ENCODE measurements at regions not wholly inside any gene's neighbourhood (a gene's known extent, or its start where the extent isn't known, plus 50 kb on each side); places are given as distances from the start of the nearest gene placed in this dataset.

DNA sequence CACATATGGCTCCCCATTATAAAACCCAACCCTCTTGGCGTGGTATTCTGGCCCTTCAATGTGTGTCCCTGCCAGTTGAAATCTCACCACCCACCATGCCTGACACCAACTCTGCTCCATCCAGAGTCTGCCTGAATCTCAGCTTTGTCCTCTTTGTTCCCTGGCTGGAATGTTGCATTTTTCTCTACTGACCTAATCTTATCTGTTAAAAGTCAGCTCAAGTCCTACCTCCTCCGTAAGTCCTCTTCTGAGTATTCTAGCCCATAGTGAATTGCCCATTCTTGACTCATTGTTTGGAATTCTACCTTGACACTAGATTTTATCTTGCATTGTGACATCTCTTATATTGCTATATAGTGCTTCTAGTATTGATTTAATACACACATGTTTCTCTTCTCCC, 207.1 kb upstream of the VLDLR start:
- H3K27ac ChIP-seq (ENCODE audit: low read length): no peak overlapping the region
- TF ChIP-seq EZH2phosphoT487 (IDR thresholded peaks at IDR 0.05; ENCODE audit: low read depth): no peak
- TF ChIP-seq, protein P1, sequence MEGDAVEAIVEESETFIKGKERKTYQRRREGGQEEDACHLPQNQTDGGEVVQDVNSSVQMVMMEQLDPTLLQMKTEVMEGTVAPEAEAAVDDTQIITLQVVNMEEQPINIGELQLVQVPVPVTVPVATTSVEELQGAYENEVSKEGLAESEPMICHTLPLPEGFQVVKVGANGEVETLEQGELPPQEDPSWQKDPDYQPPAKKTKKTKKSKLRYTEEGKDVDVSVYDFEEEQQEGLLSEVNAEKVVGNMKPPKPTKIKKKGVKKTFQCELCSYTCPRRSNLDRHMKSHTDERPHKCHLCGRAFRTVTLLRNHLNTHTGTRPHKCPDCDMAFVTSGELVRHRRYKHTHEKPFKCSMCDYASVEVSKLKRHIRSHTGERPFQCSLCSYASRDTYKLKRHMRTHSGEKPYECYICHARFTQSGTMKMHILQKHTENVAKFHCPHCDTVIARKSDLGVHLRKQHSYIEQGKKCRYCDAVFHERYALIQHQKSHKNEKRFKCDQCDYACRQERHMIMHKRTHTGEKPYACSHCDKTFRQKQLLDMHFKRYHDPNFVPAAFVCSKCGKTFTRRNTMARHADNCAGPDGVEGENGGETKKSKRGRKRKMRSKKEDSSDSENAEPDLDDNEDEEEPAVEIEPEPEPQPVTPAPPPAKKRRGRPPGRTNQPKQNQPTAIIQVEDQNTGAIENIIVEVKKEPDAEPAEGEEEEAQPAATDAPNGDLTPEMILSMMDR (IDR thresholded peaks at IDR 0.05; ENCODE audit: low read depth, low read length): no peak
- no peaks in the 10 kb centered on the region for H3K9me3 ChIP-seq (ENCODE audit: insufficient read depth, low read length)
- H3K36me3 ChIP-seq (replicated peaks; ENCODE audit: low read depth, low read length): no peaks in the 10 kb centered on the region
- no peak overlapping the region for H2AFZ ChIP-seq (ENCODE audit: low read depth, low read length)
- H3K27me3 ChIP-seq (ENCODE audit: low read depth, low read length): no peaks in the 10 kb centered on the region
- H3K79me2 ChIP-seq (ENCODE audit: low read length): no peaks in the 10 kb centered on the region
- no peaks in the 10 kb centered on the region for H4K20me1 ChIP-seq (ENCODE audit: insufficient read depth, low read length)
- H3K9ac ChIP-seq (ENCODE audit: low read length): no peak overlapping the region
- H3K4me2 ChIP-seq (ENCODE audit: low read length): no peak overlapping the region
- no peak overlapping the region for H3K4me3 ChIP-seq (ENCODE audit: low read length)
- no peaks in the 10 kb centered on the region for H3K4me1 ChIP-seq (ENCODE audit: low read length)

DNA sequence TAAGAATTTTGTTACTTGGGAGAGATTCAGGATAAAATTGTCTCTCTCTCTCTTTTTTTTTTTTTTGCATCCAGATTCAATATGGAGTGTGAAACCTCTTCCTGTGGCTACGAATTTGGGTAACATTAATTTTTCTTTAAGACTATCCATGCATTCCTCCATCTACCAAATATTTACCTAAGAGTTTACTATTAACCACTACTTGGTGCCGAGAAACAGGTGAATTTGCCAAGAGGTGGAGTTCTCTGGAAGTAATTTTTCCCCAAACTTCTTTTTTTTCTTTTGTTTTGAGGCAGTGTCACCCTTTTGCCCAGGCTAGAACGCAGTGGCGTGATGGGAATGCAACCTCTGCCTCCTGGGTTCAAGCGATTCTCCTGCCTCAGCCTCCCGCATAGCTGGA, 206.3 kb upstream of the VLDLR start:
- no peaks in the 10 kb centered on the region for H3K36me3 ChIP-seq (replicated peaks; ENCODE audit: low read depth, low read length)
- no peaks in the 10 kb centered on the region for H3K9me3 ChIP-seq (ENCODE audit: insufficient read depth, low read length)
- H3K4me3 ChIP-seq (ENCODE audit: low read length): no peak overlapping the region
- H3K79me2 ChIP-seq (ENCODE audit: low read length): no peaks in the 10 kb centered on the region
- TF ChIP-seq, protein P1 (IDR thresholded peaks at IDR 0.05; ENCODE audit: low read depth, low read length): no peak
- no peak for TF ChIP-seq EZH2phosphoT487 (IDR thresholded peaks at IDR 0.05; ENCODE audit: low read depth)
- no peak overlapping the region for H2AFZ ChIP-seq (ENCODE audit: low read depth, low read length)
- no peak overlapping the region for H3K4me2 ChIP-seq (ENCODE audit: low read length)
- H3K4me1 ChIP-seq (ENCODE audit: low read length): no peaks in the 10 kb centered on the region
- no peaks in the 10 kb centered on the region for H3K27me3 ChIP-seq (ENCODE audit: low read depth, low read length)
- no peak overlapping the region for H3K27ac ChIP-seq (ENCODE audit: low read length)
- H4K20me1 ChIP-seq (ENCODE audit: insufficient read depth, low read length): no peaks in the 10 kb centered on the region
- H3K9ac ChIP-seq (ENCODE audit: low read length): no peak overlapping the region

DNA sequence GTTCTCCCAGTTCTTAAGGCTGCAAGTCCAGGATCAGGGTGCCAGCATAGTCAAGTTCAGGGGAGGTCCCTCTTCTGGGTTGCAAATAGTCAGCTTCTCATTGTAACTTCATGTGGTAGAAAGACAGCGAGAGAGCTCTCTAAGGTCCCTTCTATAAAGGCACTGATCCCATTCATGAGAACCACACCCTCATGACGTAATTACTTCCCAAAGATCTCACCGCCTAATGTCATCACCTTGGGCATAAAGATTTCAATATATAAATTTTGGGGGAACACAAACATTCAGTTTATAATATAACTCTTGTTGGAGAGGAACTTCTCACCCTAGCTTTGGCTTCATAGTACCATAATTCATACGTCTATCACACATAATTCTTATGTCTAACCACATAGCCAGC, 203.9 kb upstream of the VLDLR start:
- Histone ChIP-seq H3K27ac (ENCODE audit: low read length) (no peak overlapping the region), H3K27me3 (ENCODE audit: low read depth, low read length) (no peaks in the 10 kb centered on the region), H2AFZ (ENCODE audit: low read depth, low read length) (no peak overlapping the region), H3K4me3 (ENCODE audit: low read length) (no peak overlapping the region), H3K4me1 (ENCODE audit: low read length) (no peaks in the 10 kb centered on the region), H3K4me2 (ENCODE audit: low read length) (no peak overlapping the region), H4K20me1 (ENCODE audit: insufficient read depth, low read length) (no peaks in the 10 kb centered on the region), H3K79me2 (ENCODE audit: low read length) (no peaks in the 10 kb centered on the region), H3K9me3 (ENCODE audit: insufficient read depth, low read length) (no peaks in the 10 kb centered on the region), H3K36me3 (replicated peaks; ENCODE audit: low read depth, low read length) (no peaks in the 10 kb centered on the region), H3K9ac (ENCODE audit: low read length) (no peak overlapping the region)
- TF ChIP-seq, protein P1 (IDR thresholded peaks at IDR 0.05; ENCODE audit: low read depth, low read length): no peak
- TF ChIP-seq EZH2phosphoT487 (IDR thresholded peaks at IDR 0.05; ENCODE audit: low read depth): no peak

DNA sequence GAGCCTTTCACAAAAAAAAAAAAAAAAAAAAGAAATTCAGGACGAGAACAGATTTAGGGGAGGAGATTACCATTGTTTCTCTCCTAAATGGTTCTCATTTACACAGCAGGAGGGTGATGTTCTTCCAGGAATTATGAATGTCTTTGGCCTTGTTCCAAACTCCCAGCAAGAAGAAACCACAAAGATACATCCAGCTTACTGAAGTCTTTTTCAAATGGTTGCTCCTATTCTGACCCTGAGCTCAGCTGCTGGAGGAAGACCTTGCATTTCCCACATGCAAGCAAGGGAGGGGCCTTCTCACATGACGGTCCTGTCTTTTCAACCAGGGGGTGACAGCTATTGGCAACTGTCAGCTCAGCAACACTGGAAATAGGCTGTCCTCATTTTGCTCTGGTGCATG, 203.0 kb upstream of the VLDLR start:
- H3K4me2 ChIP-seq (ENCODE audit: low read length): no peak overlapping the region
- H3K79me2 ChIP-seq (ENCODE audit: low read length): no peaks in the 10 kb centered on the region
- no peak overlapping the region for H3K27ac ChIP-seq (ENCODE audit: low read length)
- H3K9ac ChIP-seq (ENCODE audit: low read length): no peak overlapping the region
- no peaks in the 10 kb centered on the region for H3K4me1 ChIP-seq (ENCODE audit: low read length)
- H2AFZ ChIP-seq (ENCODE audit: low read depth, low read length): no peak overlapping the region
- H3K4me3 ChIP-seq (ENCODE audit: low read length): no peak overlapping the region
- no peaks in the 10 kb centered on the region for H4K20me1 ChIP-seq (ENCODE audit: insufficient read depth, low read length)
- no peaks in the 10 kb centered on the region for H3K9me3 ChIP-seq (ENCODE audit: insufficient read depth, low read length)
- H3K27me3 ChIP-seq (ENCODE audit: low read depth, low read length): no peaks in the 10 kb centered on the region
- TF ChIP-seq, protein P1 (IDR thresholded peaks at IDR 0.05; ENCODE audit: low read depth, low read length): no peak
- no peak for TF ChIP-seq EZH2phosphoT487 (IDR thresholded peaks at IDR 0.05; ENCODE audit: low read depth)
- H3K36me3 ChIP-seq (replicated peaks; ENCODE audit: low read depth, low read length): no peaks in the 10 kb centered on the region

Measured in OCI-LY3 (cell line).